Common myeloid progenitor, CD34-positive (primary cell): ENCODE measurements at regions not wholly inside any gene's neighbourhood (a gene's known extent, or its start where the extent isn't known, plus 50 kb on each side); places are given as distances from the start of the nearest gene placed in this dataset.
"Not testable (repeated sequence)": the region's sequence is repeated elsewhere in the genome, so short reads cannot be mapped to it uniquely, and the experiment has no call there.

Experiments
- CTCF ChIA-PET: fragments of 350-600 bp; sonication (Branson Sonifier 250); formaldehyde crosslinking; loops from one replicate; lab custom pipeline; 2021; ENCODE audit warnings: antibody characterized with exemption; lab: Charles Lee
- POLR2A ChIA-PET: fragments of 350-600 bp; sonication (Branson Sonifier 250); formaldehyde crosslinking; loops from one replicate; lab custom pipeline; 2021; ENCODE audit warnings: antibody characterized with exemption; lab: Charles Lee
- DNase-seq, 3 donors: peaks; one replicate each; pipeline versions ENCODE4 v3.0.0 to v3.0.0-alpha.2; 2013
- H3K27ac ChIP-seq, 2 experiments: 1 replicate in 1 of 2; 2 replicates in 1 of 2; pipeline ENCODE4 v1.7.0; 2013; ENCODE audit warnings: inconsistent platforms in 2 of 2, low read length in 2 of 2, mild to moderate bottlenecking in 2 of 2, low read depth in 1 of 2, moderate library complexity in 1 of 2; ENCODE audit not compliant: severe bottlenecking in 2 of 2, insufficient read depth in 1 of 2, poor library complexity in 1 of 2
- H3K27me3 ChIP-seq, 5 experiments: replicated peaks in 2 of 5; 1 replicate in 3 of 5; 2 replicates in 2 of 5; pipeline versions ENCODE4 v1.6.1 to v1.7.0; 2013; ENCODE audit warnings: low read length in 4 of 5, mild to moderate bottlenecking in 2 of 5, moderate library complexity in 2 of 5, inconsistent platforms in 1 of 5; ENCODE audit not compliant: insufficient read depth in 5 of 5, control insufficient read depth in 4 of 5
- H3K36me3 ChIP-seq, 4 experiments: 1 replicate in 2 of 4; 2 replicates in 2 of 4; pipeline versions ENCODE4 v1.6.1 to v1.7.0; 2013; ENCODE audit warnings: low read length in 3 of 4, control low read depth in 1 of 4, mild to moderate bottlenecking in 1 of 4; ENCODE audit not compliant: control insufficient read depth in 4 of 4, insufficient read depth in 4 of 4
- H3K4me1 ChIP-seq, 4 experiments: 1 replicate in 3 of 4; 2 replicates in 1 of 4; pipeline versions ENCODE4 v1.6.1 to v1.7.1; 2013; ENCODE audit warnings: low read length in 3 of 4, mild to moderate bottlenecking in 3 of 4, control low read depth in 1 of 4, inconsistent platforms in 1 of 4, moderate library complexity in 1 of 4; ENCODE audit not compliant: control insufficient read depth in 4 of 4, insufficient read depth in 4 of 4; ENCODE audit errors: control extremely low read depth in 1 of 4
- H3K4me3 ChIP-seq, 7 experiments: 1 replicate in 4 of 7; 2 replicates in 3 of 7; pipeline versions ENCODE4 v1.5.1 to v1.7.0; 2013; ENCODE audit warnings: mild to moderate bottlenecking in 7 of 7, low read length in 6 of 7, moderate library complexity in 6 of 7, inconsistent platforms in 2 of 7, low read depth in 2 of 7, control low read depth in 1 of 7; ENCODE audit not compliant: insufficient read depth in 4 of 7, control insufficient read depth in 1 of 7; ENCODE audit errors: extremely low read depth in 1 of 7
- H3K9me3 ChIP-seq, 5 experiments: 1 replicate in 4 of 5; 2 replicates in 1 of 5; pipeline versions ENCODE4 v1.6.1 to v1.7.1; 2013; ENCODE audit warnings: low read length in 4 of 5, mild to moderate bottlenecking in 2 of 5, inconsistent platforms in 1 of 5, low read depth in 1 of 5, moderate library complexity in 1 of 5; ENCODE audit not compliant: control insufficient read depth in 4 of 5, insufficient read depth in 2 of 5; ENCODE audit errors: control extremely low read depth in 1 of 5
- WGBS: methylation state at CpG from one replicate; pipeline ENCODE4 v1.1.5; 2013; ENCODE audit not compliant: insufficient coverage; 5-methylcytosine and 5-hydroxymethylcytosine counted together

GRCh38 chr6:9044426-9044825 lies 609.1 kb upstream of the SLC35B3 start:
- Histone ChIP-seq H3K36me3 (no peaks in the 10 kb centered on the region), H3K4me1 (no peaks in the 10 kb centered on the region), H3K27me3 (peaks cover 0 to 2% (median 0%) of the 10 kb centered on the region in 5 experiments), H3K4me3 (no peak overlapping the region), H3K9me3 (peaks cover 0 to 7% (median 0%) of the 10 kb centered on the region in 5 experiments), H3K27ac (no peak overlapping the region)
- ChIA-PET POLR2A (no interaction called here), CTCF (no interaction called here)
- WGBS: 91% methylated on average over 3 of the region's 3 CpGs
- no peak for DNase-seq

- no peak overlapping the region for H3K27ac ChIP-seq
- H3K9me3 ChIP-seq: peaks cover 0 to 7% (median 0%) of the 10 kb centered on the region in 5 experiments
- H3K4me3 ChIP-seq: no peak overlapping the region
- no peak for DNase-seq
- ChIA-PET CTCF (no interaction called here), POLR2A (no interaction called here)
- no peaks in the 10 kb centered on the region for H3K4me1 ChIP-seq
- 97% methylated on average over 31 of the region's 36 CpGs for WGBS
- no peaks in the 10 kb centered on the region for H3K36me3 ChIP-seq
- peaks cover 0 to 2% (median 0%) of the 10 kb centered on the region in 5 experiments for H3K27me3 ChIP-seq
Measured at GRCh38 chr6:9040718-9041117, 605.4 kb upstream of the SLC35B3 start.

GRCh38 chr6:9039258-9039657 lies 603.9 kb upstream of the SLC35B3 start:
- ChIA-PET POLR2A (no interaction called here), CTCF (no interaction called here)
- Histone ChIP-seq H3K9me3 (peaks cover 0 to 7% (median 0%) of the 10 kb centered on the region in 5 experiments), H3K4me3 (no peak overlapping the region), H3K27me3 (peaks cover 0 to 1% (median 0%) of the 10 kb centered on the region in 5 experiments), H3K27ac (no peak overlapping the region), H3K4me1 (no peaks in the 10 kb centered on the region), H3K36me3 (no peaks in the 10 kb centered on the region)
- WGBS: 97% methylated on average over 6 of the region's 6 CpGs
- no peak for DNase-seq

- POLR2A ChIA-PET: no interaction called here
- 100% methylated on average over 1 of the region's 1 CpG for WGBS
- Histone ChIP-seq H3K9me3 (peaks cover 0 to 4% (median 0%) of the 10 kb centered on the region in 5 experiments), H3K27ac (no peak overlapping the region), H3K36me3 (no peaks in the 10 kb centered on the region), H3K4me3 (no peak overlapping the region), H3K27me3 (peaks cover 0 to 1% (median 0%) of the 10 kb centered on the region in 5 experiments), H3K4me1 (peaks cover 0 to 12% (median 0%) of the 10 kb centered on the region in 4 experiments)
- peak in 1 of 3 donors; percentile 12 for DNase-seq
- CTCF ChIA-PET: no interaction called here
Measured at GRCh38 chr6:9028086-9028485, 592.7 kb upstream of the SLC35B3 start.

- Histone ChIP-seq H3K9me3 (peaks cover 0 to 4% (median 0%) of the 10 kb centered on the region in 5 experiments), H3K36me3 (no peaks in the 10 kb centered on the region), H3K4me3 (peak overlapping the region in 2 of 7 experiments; percentile 28 to 60), H3K27ac (no peak overlapping the region), H3K4me1 (peaks cover 0 to 12% (median 0%) of the 10 kb centered on the region in 4 experiments), H3K27me3 (peaks cover 0 to 1% (median 0%) of the 10 kb centered on the region in 5 experiments)
- 50% methylated on average over 2 of the region's 4 CpGs for WGBS
- ChIA-PET CTCF (no interaction called here), POLR2A (no interaction called here)
- DNase-seq: no peak
Measured at GRCh38 chr6:9025796-9026394, 590.5 kb upstream of the SLC35B3 start.

GRCh38 chr6:9025228-9025627 lies 589.9 kb upstream of the SLC35B3 start:
- Histone ChIP-seq H3K4me3 (peak overlapping the region in 4 of 7 experiments; percentile 15 to 60 (median 40)), H3K9me3 (peaks cover 0 to 4% (median 0%) of the 10 kb centered on the region in 5 experiments), H3K4me1 (peaks cover 0 to 12% (median 0%) of the 10 kb centered on the region in 4 experiments), H3K36me3 (no peaks in the 10 kb centered on the region), H3K27me3 (peaks cover 0 to 1% (median 0%) of the 10 kb centered on the region in 5 experiments), H3K27ac (peak overlapping the region in 1 of 2 experiments; percentile 34)
- CTCF ChIA-PET: no interaction called here
- 0% methylated on average over 5 of the region's 13 CpGs for WGBS
- peak in 2 of 3 donors; percentile 2 to 73 for DNase-seq
- POLR2A ChIA-PET: interaction anchor here (0.6 kb wide), 1 partner anchor 1255 kb away, joined by 3 read pairs; no protein-coding TSS in a partner anchor

GRCh38 chr6:9024246-9024645 lies 588.9 kb upstream of the SLC35B3 start:
- H3K4me1 ChIP-seq: peaks cover 0 to 12% (median 0%) of the 10 kb centered on the region in 4 experiments
- CTCF ChIA-PET, POLR2A ChIA-PET, H3K4me3 ChIP-seq, H3K36me3 ChIP-seq, H3K9me3 ChIP-seq, H3K27me3 ChIP-seq, H3K27ac ChIP-seq, DNase-seq: not testable (repeated sequence)
- WGBS: 98% methylated on average over 37 of the region's 38 CpGs
